HEK293T (cell line): ENCODE measurements at regions not wholly inside any gene's neighbourhood (a gene's known extent, or its start where the extent isn't known, plus 50 kb on each side); places are given as distances from the start of the nearest gene placed in this dataset.

Experiments used
- ARNT ChIP-seq: fragments of 450-650 bp; IDR thresholded peaks from 2 replicates; pipeline ENCODE4 v1.6.1; 2017; ENCODE audit warnings: mild to moderate bottlenecking
- BHLHE40 ChIP-seq: fragments of 450-650 bp; IDR thresholded peaks from 2 replicates; pipeline ENCODE4 v1.6.1; 2016; ENCODE audit warnings: mild to moderate bottlenecking, moderate library complexity, borderline replicate concordance
- FOXA1 ChIP-seq: fragments of 450-650 bp; IDR thresholded peaks from 2 replicates; pipeline ENCODE4 v1.6.1; 2016; ENCODE audit warnings: mild to moderate bottlenecking
- HDGF ChIP-seq: fragments of 450-650 bp; IDR thresholded peaks from 2 replicates; pipeline ENCODE4 v1.6.1; 2017; ENCODE audit warnings: antibody characterized with exemption, borderline replicate concordance
- SP1 ChIP-seq: fragments of 450-650 bp; IDR thresholded peaks from 2 replicates; pipeline ENCODE4 v1.6.1; 2017

DNA sequence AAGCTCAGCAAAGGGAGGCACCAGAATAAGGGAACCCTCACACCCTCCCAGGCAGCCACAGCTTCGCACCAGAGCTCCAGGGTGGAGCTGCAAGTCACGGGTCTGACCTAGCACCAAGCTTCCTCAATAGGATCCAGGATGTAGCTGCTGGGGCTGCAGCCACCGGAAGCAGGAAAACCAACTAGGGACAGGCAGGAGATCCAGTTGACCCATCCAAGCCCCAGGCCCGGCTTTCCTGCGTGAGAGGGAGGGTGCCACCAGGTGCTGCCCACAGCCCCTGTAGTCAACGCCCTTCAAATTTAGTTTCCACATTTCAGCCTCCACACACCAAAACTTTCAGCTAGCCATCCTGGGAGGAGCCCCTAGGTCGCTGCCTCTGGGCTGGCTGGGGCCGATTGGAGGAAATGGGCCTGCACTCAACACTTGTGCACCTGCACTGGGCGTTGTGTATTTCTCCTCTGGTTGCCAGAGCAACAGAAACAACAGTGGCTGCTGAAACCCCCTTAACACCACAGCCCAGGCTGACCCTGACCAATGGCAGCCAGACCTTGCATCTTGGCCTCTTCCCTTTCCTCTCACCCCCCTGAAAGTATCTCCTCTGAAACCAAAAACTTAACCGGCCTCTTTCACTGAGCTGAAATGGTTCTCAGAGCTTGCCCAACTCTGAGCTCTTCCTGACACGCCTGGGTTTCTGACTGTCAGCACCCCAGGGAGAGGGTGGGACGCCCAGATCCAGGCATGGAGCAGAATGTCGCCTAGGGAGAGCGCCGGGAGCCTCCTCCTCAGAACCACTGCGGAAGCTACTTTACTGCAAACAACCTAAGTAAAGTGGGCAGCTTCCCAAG is 226.5 kb upstream of the MAP3K1 start:
- no peak for TF ChIP-seq SP1
- TF ChIP-seq BHLHE40, result no peak
- no peak for TF ChIP-seq HDGF
- TF ChIP-seq ARNT, result no peak
- no peak for TF ChIP-seq FOXA1
